Kasumi-1 (cell line): ENCODE measurements at regions not wholly inside any gene's neighbourhood (a gene's known extent, or its start where the extent isn't known, plus 50 kb on each side); places are given as distances from the start of the nearest gene placed in this dataset.
"Not testable (repeated sequence)": the region's sequence is repeated elsewhere in the genome, so short reads cannot be mapped to it uniquely, and the experiment has no call there.

Source experiments
- DNase-seq, 2 experiments: peaks; one replicate each; lab custom pipeline; 2025; lab: John Stamatoyannopoulos, UW

- DNase-seq: no peak
Measured at GRCh38 chrX:2162695-2163094, 338.1 kb downstream of the DHRSX start.

- DNase-seq: no peak
Measured at GRCh38 chrX:2159861-2160260, 340.9 kb downstream of the DHRSX start.

DNA sequence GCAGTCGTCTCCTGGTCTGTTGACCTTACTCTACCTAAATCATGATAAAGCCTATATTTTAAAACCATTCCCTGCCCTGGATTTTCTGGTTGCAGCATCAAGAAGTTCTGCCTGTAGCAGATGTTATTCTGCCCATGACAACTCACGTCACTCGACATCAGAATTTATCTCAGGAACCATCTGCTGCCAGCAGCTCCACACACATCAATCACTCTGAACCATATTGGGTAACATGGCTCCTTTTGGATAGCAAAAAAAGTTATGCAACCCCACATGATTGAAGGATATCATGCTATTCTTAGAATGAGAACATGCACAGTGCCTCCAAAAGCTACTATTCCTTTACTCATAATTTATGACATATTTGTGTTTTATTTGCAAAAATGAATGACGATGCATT is 341.4 kb downstream of the DHRSX start:
- peak in 1 of 2 experiments; percentile 13 for DNase-seq

DNA sequence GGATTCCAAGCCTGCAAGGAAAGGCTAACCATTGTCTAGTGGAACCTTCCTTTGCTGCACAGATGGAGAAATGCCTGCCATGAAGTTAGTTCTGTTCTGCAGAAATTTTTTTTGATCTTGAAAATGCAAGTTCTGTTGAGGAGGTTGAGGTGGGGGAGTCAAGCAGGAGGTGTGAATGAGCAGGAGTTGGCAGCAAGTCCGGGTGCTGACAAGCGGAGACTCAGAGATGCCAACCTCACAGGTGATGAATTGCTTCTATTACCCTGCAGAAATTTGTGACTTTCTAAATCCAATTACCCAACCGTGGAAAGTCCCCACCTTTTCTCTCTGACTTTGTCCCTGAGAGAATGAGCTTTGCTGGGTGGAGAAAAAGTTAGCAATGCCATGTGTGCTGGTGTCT is 350.1 kb downstream of the DHRSX start:
- DNase-seq: no peak

DNA sequence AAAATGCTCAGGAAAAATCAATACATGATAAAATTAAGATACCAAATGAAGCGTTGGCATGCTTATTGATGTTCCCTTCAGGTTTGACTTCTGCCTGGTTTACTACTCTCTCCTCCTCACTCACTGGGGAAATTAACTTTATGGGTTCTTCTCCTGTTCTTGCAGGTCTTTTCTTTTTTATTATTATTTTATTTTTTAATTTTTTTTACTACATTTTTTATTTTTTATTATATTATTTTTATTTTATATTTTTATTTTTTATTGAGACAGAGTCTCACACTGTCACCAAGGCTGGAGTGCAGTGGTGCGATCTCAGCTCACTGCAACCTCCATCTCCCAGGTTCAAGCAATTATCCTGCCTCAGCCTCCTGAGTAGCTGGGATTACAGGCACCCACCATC is 350.8 kb downstream of the DHRSX start:
- DNase-seq: not testable (repeated sequence)

GRCh38 chrX:2149055-2149454 is 351.7 kb downstream of the DHRSX start:
- DNase-seq: not testable (repeated sequence)

GRCh38 chrX:2147928-2148327 is 352.8 kb downstream of the DHRSX start:
- DNase-seq: no peak

DNA sequence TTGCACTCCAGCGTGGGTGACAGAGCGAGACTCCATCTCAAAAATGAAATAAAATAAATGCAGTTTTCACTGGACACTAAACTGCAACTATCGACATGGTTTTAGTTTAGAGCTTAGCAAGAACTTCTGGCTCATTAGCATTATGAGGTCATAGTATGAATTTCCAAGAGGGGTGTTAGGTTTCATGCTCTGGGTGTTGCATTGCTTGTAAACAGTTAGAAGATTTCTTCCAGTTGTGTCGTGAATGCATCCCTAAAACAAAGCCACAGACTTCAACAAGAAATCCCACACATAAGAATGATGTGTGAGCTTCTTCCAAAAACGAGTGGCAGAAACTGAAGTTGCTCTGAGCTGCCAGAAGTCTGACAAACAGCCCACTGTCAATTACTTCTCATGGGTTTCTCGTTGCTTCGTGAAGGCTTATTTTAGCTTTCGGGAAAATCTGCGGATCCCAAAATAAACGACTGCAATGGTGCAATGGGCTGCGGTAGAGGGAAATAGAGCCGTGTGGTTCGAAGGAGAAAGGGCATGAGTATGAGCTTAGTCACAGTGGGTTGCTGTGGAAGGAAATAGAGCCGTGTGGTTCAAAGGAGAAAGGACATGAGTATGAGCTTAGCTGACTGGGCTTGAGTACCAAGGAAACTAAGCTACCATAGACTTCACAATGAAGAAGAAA is 354.9 kb downstream of the DHRSX start:
- no peak for DNase-seq

- no peak for DNase-seq
Measured at GRCh38 chrX:2137882-2138281, 362.9 kb downstream of the DHRSX start.

- DNase-seq: no peak
Measured at GRCh38 chrX:2136848-2137247, 363.9 kb downstream of the DHRSX start.

- no peak for DNase-seq
Measured at GRCh38 chrX:2135421-2135820, 365.4 kb downstream of the DHRSX start.

DNA sequence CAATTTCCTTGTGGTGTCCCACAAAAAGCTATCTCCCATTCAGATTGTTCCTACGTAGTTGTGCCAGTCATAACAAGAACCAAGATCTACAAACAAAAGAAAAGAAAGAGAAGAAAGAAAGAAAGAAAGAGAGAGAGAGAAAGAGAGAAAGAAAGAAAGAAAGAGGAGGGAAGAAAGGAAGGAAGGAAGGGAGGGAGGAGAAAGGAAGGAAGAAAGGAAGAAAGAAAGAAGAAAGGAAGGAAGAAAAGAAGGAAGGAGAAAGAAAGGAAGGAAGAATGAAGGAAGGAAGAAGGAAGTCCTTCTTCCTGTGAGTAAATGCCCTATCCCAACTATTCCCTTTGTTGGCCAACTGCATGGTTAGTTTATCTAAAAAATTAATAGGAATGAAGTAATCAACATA is 366.0 kb downstream of the DHRSX start:
- no peak for DNase-seq
